H9 (cell line): ENCODE measurements at regions not wholly inside any gene's neighbourhood (a gene's known extent, or its start where the extent isn't known, plus 50 kb on each side); places are given as distances from the start of the nearest gene placed in this dataset.

ENCODE experiments used
- DNase-seq: peaks from one replicate; pipeline ENCODE4 v3.0.0-alpha.2; 2017
- H2AFZ ChIP-seq: one replicate; pipeline ENCODE4 v1.6.1; 2013; ENCODE audit warnings: mild to moderate bottlenecking, low read length, control low read depth, moderate library complexity
- H2AK5ac ChIP-seq: 2 replicates; pipeline ENCODE4 v1.6.1; 2013; ENCODE audit warnings: low read length, control low read depth, mixed read lengths; ENCODE audit not compliant: insufficient read length
- H2BK120ac ChIP-seq: one replicate; pipeline ENCODE4 v1.6.1; 2013; ENCODE audit warnings: low read depth, mild to moderate bottlenecking, low read length, control low read depth, inconsistent platforms; ENCODE audit not compliant: poor library complexity, severe bottlenecking
- H2BK12ac ChIP-seq: 2 replicates; pipeline ENCODE4 v1.6.1; 2013; ENCODE audit warnings: low read length, control low read depth, mixed read lengths, low read depth; ENCODE audit not compliant: insufficient read length
- H2BK15ac ChIP-seq: 2 replicates; pipeline ENCODE4 v1.6.1; 2013; ENCODE audit warnings: low read depth, low read length, control low read depth
- H2BK20ac ChIP-seq: one replicate; pipeline ENCODE4 v1.6.1; 2013; ENCODE audit warnings: low read depth, mild to moderate bottlenecking, low read length, control low read depth, inconsistent platforms; ENCODE audit not compliant: poor library complexity, severe bottlenecking
- H2BK5ac ChIP-seq: 2 replicates; pipeline ENCODE4 v1.6.1; 2013; ENCODE audit warnings: low read length, control low read depth, mixed read lengths; ENCODE audit not compliant: insufficient read length
- H3K14ac ChIP-seq: 2 replicates; pipeline ENCODE4 v1.6.1; 2013; ENCODE audit warnings: low read length, control low read depth; ENCODE audit not compliant: insufficient read depth
- H3K18ac ChIP-seq: 2 replicates; pipeline ENCODE4 v1.6.1; 2013; ENCODE audit warnings: low read depth, mild to moderate bottlenecking, mixed read lengths, low read length, control low read depth; ENCODE audit not compliant: insufficient read length
- H3K23ac ChIP-seq: 2 replicates; pipeline ENCODE4 v1.6.1; 2013; ENCODE audit warnings: low read length, control low read depth, mixed read lengths, low read depth; ENCODE audit not compliant: insufficient read length
- H3K23me2 ChIP-seq: 2 replicates; pipeline ENCODE4 v1.6.1; 2013; ENCODE audit warnings: low read depth, mild to moderate bottlenecking, mixed read lengths, low read length, control low read depth; ENCODE audit not compliant: insufficient read length, poor library complexity, severe bottlenecking
- H3K27ac ChIP-seq: 2 replicates; pipeline ENCODE4 v1.5.1; 2013; ENCODE audit warnings: low read length, control low read depth, mixed read lengths, low read depth; ENCODE audit not compliant: insufficient read length
- H3K27me3 ChIP-seq: 2 replicates; pipeline ENCODE4 v1.6.1; 2013; ENCODE audit warnings: low read length, control low read depth, inconsistent platforms; ENCODE audit not compliant: insufficient read depth
- H3K4ac ChIP-seq: 2 replicates; pipeline ENCODE4 v1.6.1; 2013; ENCODE audit warnings: low read depth, mild to moderate bottlenecking, control low read depth, inconsistent platforms, low read length, moderate library complexity
- H3K4me1 ChIP-seq: 2 replicates; pipeline ENCODE4 v1.6.1; 2013; ENCODE audit warnings: low read length, control low read depth, inconsistent platforms; ENCODE audit not compliant: insufficient read depth
- H3K4me2 ChIP-seq: 2 replicates; pipeline ENCODE4 v1.6.1; 2013; ENCODE audit warnings: low read length, control low read depth, mixed read lengths; ENCODE audit not compliant: insufficient read length, insufficient read depth
- H3K56ac ChIP-seq: 2 replicates; pipeline ENCODE4 v1.6.1; 2013; ENCODE audit warnings: low read depth, mild to moderate bottlenecking, mixed read lengths, low read length, control low read depth; ENCODE audit not compliant: insufficient read length
- H3K79me1 ChIP-seq: 2 replicates; pipeline ENCODE4 v1.6.1; 2013; ENCODE audit warnings: low read depth, mild to moderate bottlenecking, moderate library complexity, low read length, control low read depth, inconsistent platforms; ENCODE audit not compliant: insufficient read depth, poor library complexity, severe bottlenecking
- H3K79me2 ChIP-seq: 2 replicates; pipeline ENCODE4 v1.6.1; 2013; ENCODE audit warnings: low read length, control low read depth, inconsistent platforms; ENCODE audit not compliant: insufficient read depth
- H3K9ac ChIP-seq: 2 replicates; pipeline ENCODE4 v1.6.1; 2013; ENCODE audit warnings: low read length, control low read depth, mixed read lengths; ENCODE audit not compliant: insufficient read length; ENCODE audit errors: extremely low read depth
- H3K9me3 ChIP-seq: one replicate; pipeline ENCODE4 v1.6.1; 2013; ENCODE audit warnings: low read depth, low read length, inconsistent platforms; ENCODE audit not compliant: control insufficient read depth
- H3T11ph ChIP-seq: one replicate; pipeline ENCODE4 v1.6.1; 2013; ENCODE audit warnings: mild to moderate bottlenecking, low read length, control low read depth, inconsistent platforms
- H4K20me1 ChIP-seq: one replicate; pipeline ENCODE4 v1.6.1; 2013; ENCODE audit not compliant: control insufficient read depth, insufficient read length, insufficient read depth
- H4K5ac ChIP-seq: 2 replicates; pipeline ENCODE4 v1.6.1; 2013; ENCODE audit warnings: low read depth, mild to moderate bottlenecking, mixed read lengths, low read length, control low read depth; ENCODE audit not compliant: insufficient read length
- H4K8ac ChIP-seq: replicated peaks from 2 replicates; pipeline ENCODE4 v1.6.1; 2013; ENCODE audit warnings: low read length, control low read depth, mixed read lengths, low read depth; ENCODE audit not compliant: insufficient read length
- H4K91ac ChIP-seq: 2 replicates; pipeline ENCODE4 v1.6.1; 2013; ENCODE audit warnings: low read depth, mild to moderate bottlenecking, moderate library complexity, mixed read lengths, low read length, control low read depth; ENCODE audit not compliant: insufficient read length
- H3K27ac Mint-ChIP-seq, 3 experiments: 2 replicates in 2 of 3; 3 replicates in 1 of 3; pipeline ENCODE4 v1.8.0; 2020 to 2021; ENCODE audit warnings: mixed read lengths in 3 of 3, mild to moderate bottlenecking in 1 of 3, moderate library complexity in 1 of 3
- H3K27me3 Mint-ChIP-seq: 2 replicates; pipeline ENCODE4 v1.8.0; 2021; ENCODE audit warnings: low read depth, mild to moderate bottlenecking, moderate library complexity, mixed read lengths
- H3K36me3 Mint-ChIP-seq, 3 experiments: 2 replicates in 2 of 3; 3 replicates in 1 of 3; pipeline ENCODE4 v1.8.0; 2020 to 2021; ENCODE audit warnings: low read depth in 3 of 3, mixed read lengths in 3 of 3; ENCODE audit not compliant: insufficient read depth in 1 of 3
- H3K4me1 Mint-ChIP-seq, 2 experiments: 2 replicates each; pipeline ENCODE4 v1.8.0; 2020; ENCODE audit warnings: mixed read lengths in 2 of 2
- H3K4me3 Mint-ChIP-seq, 2 experiments: 2 replicates in 1 of 2; 3 replicates in 1 of 2; pipeline ENCODE4 v1.8.0; 2020 to 2021; ENCODE audit warnings: mild to moderate bottlenecking in 2 of 2, mixed read lengths in 2 of 2, moderate library complexity in 1 of 2
- H3K9me3 Mint-ChIP-seq, 2 experiments: 2 replicates in 1 of 2; 3 replicates in 1 of 2; pipeline ENCODE4 v1.8.0; 2020; ENCODE audit warnings: mild to moderate bottlenecking in 2 of 2, mixed read lengths in 2 of 2, moderate library complexity in 1 of 2
- WGBS: extraction: QIAGEN DNeasy Blood & Tissue Kit; methylation state at CpG from one replicate; pipeline ENCODE4 v1.1.7; 2013; ENCODE audit warnings: missing lambda C conversion rate, low lambda C conversion rate, mixed read lengths; ENCODE audit not compliant: insufficient read length; ENCODE audit errors: extremely low coverage; 5-methylcytosine and 5-hydroxymethylcytosine counted together
- TF ChIP-seq, protein P1 (sequence below): fragments of 200-600 bp; sonication (generic); conservative IDR thresholded peaks from 3 replicates; pipeline ENCODE4 v1.8.0; 2021; ENCODE audit warnings: antibody characterized with exemption, mild to moderate bottlenecking

- Histone ChIP-seq H2BK20ac (no peak overlapping the region), H2AFZ (no peak overlapping the region), H2BK120ac (no peak overlapping the region), H3K9me3 (no peaks in the 10 kb centered on the region), H4K8ac (no peak overlapping the region), H3K4me1 (no peaks in the 10 kb centered on the region), H2BK15ac (no peak overlapping the region), H4K5ac (no peak overlapping the region), H2BK5ac (no peak overlapping the region), H3K18ac (no peak overlapping the region), H2AK5ac (no peak overlapping the region), H3K23ac (no peak overlapping the region), H3K9ac (no peak overlapping the region), H3K14ac (no peak overlapping the region), H3K23me2 (no peaks in the 10 kb centered on the region), H4K91ac (no peak overlapping the region), H3K27me3 (no peaks in the 10 kb centered on the region), H3K4me2 (no peak overlapping the region), H3K79me1 (no peaks in the 10 kb centered on the region), H3K56ac (no peak overlapping the region), H3K79me2 (no peaks in the 10 kb centered on the region), H4K20me1 (no peaks in the 10 kb centered on the region), H3K27ac (no peak overlapping the region), H2BK12ac (no peak overlapping the region), H3K4ac (no peak overlapping the region), H3T11ph (no peak overlapping the region)
- WGBS, result no CpG with 5 or more reads among the region's 13 CpGs
- TF ChIP-seq, protein P1, sequence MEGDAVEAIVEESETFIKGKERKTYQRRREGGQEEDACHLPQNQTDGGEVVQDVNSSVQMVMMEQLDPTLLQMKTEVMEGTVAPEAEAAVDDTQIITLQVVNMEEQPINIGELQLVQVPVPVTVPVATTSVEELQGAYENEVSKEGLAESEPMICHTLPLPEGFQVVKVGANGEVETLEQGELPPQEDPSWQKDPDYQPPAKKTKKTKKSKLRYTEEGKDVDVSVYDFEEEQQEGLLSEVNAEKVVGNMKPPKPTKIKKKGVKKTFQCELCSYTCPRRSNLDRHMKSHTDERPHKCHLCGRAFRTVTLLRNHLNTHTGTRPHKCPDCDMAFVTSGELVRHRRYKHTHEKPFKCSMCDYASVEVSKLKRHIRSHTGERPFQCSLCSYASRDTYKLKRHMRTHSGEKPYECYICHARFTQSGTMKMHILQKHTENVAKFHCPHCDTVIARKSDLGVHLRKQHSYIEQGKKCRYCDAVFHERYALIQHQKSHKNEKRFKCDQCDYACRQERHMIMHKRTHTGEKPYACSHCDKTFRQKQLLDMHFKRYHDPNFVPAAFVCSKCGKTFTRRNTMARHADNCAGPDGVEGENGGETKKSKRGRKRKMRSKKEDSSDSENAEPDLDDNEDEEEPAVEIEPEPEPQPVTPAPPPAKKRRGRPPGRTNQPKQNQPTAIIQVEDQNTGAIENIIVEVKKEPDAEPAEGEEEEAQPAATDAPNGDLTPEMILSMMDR, result no peak
- peaks cover 4 to 6% of the 10 kb centered on the region in 2 experiments; a peak in 4 of 5 replicates for H3K9me3 Mint-ChIP-seq
- peaks cover 0 to 3% (median 1%) of the 10 kb centered on the region in 3 experiments; a peak in 4 of 7 replicates for H3K36me3 Mint-ChIP-seq
- H3K27ac Mint-ChIP-seq, result no peak overlapping the region
- DNase-seq, result peak; percentile 14
- H3K4me1 Mint-ChIP-seq, result no peaks in the 10 kb centered on the region
- no peak overlapping the region for H3K4me3 Mint-ChIP-seq
- peaks cover 30% of the 10 kb centered on the region for H3K27me3 Mint-ChIP-seq
Measured at GRCh38 chr15:84400017-84400740, 164.6 kb downstream of the GOLGA6L4 start.
